Heart right ventricle (tissue), 16 donors: ENCODE measurements at regions not wholly inside any gene's neighbourhood (a gene's known extent, or its start where the extent isn't known, plus 50 kb on each side); places are given as distances from the start of the nearest gene placed in this dataset.
A peak's percentile ranks its signal among the peaks of the same experiment; 100 is the strongest.

Experiments
- ATAC-seq, 8 donors: fragments of 200-7000 bp; cut with Tn5 transposase; one replicate each; pipeline ENCODE4 v1.9.1; 2020; ENCODE audit warnings: mild to moderate bottlenecking in 8 of 8, moderate library complexity in 8 of 8, moderate number of reproducible peaks in 1 of 8
- DNase-seq, 2 donors: peaks; one replicate each; pipeline ENCODE4 v3.0.0-alpha.2; 2020
- H3K27ac ChIP-seq, 10 donors: fragments of 200-600 bp; sonication (generic) in 2 of 10; one replicate each; pipeline versions ENCODE4 v1.5.0 to v1.8.0; 2020 to 2022; ENCODE audit warnings: mild to moderate bottlenecking in 3 of 10
- H3K27me3 ChIP-seq, 7 donors: fragments of 200-600 bp; one replicate each; pipeline ENCODE4 v1.8.0; 2021 to 2022; ENCODE audit warnings: mild to moderate bottlenecking in 2 of 7
- H3K36me3 ChIP-seq, 9 donors: fragments of 200-600 bp; sonication (generic) in 1 of 9; one replicate each; pipeline versions ENCODE4 v1.5.0 to v1.8.0; 2020 to 2022; ENCODE audit warnings: mild to moderate bottlenecking in 2 of 9
- H3K4me1 ChIP-seq, 9 donors: fragments of 200-600 bp; sonication (generic) in 1 of 9; one replicate each; pipeline versions ENCODE4 v1.5.0 to v1.8.0; 2020 to 2022; ENCODE audit warnings: mild to moderate bottlenecking in 4 of 9
- H3K4me3 ChIP-seq, 10 donors: fragments of 200-600 bp; sonication (generic) in 2 of 10; one replicate each; pipeline versions ENCODE4 v1.5.0 to v1.8.0; 2020 to 2022; ENCODE audit warnings: mild to moderate bottlenecking in 7 of 10, moderate library complexity in 2 of 10
- H3K9me3 ChIP-seq, 11 donors: fragments of 200-600 bp in 10 of 11; sonication (generic) in 2 of 11; one replicate each; pipeline versions ENCODE4 v1.5.0 to v1.8.0; 2013 to 2022; ENCODE audit warnings: mild to moderate bottlenecking in 2 of 11, control low read depth in 1 of 11, moderate library complexity in 1 of 11
- CTCF ChIP-seq, 9 donors: fragments of 200-600 bp; sonication (generic) in 2 of 9; IDR thresholded peaks; one replicate each; pipeline versions ENCODE4 v1.5.0 to v1.8.0; 2021 to 2022; ENCODE audit warnings: antibody characterized with exemption in 9 of 9, mild to moderate bottlenecking in 5 of 9, moderate library complexity in 1 of 9
- WGBS, 2 donors: extraction: QIAGEN DNeasy Blood & Tissue Kit; methylation state at CpG; one replicate each; pipeline ENCODE4 v1.1.7; 2013; ENCODE audit warnings: inconsistent platforms in 1 of 2; 5-methylcytosine and 5-hydroxymethylcytosine counted together
- intact Hi-C, 10 donors: fragments of 100-400 bp; cut with DNase I; formaldehyde crosslinking; loops; one replicate each; pipeline versions ENCODE4 v1.11.1 to v1.14.2; 2022
- donor health status: Arrhythmogenic right ventricular cardiomyopathy.
- donor health status: ischemic (EF 13 %, LVEDD 7.1; RV severe dilation, severe dysfunction).
- donor health status: healthy with polysubstance abuse.
- donor health status: DM: no; HTN: yes; CAD: no.
- donor health status: DM: no; HTN: no; CAD: no.
- donor health status: ischemic (EF 25% LVEDD 6.9; RV normal size, moderate dysfunction).
- donor health status: ischemic (EF 25% LVEDD 5.7; RV mildly dilated, moderate dysfunction).
- donor health status: healthy.
- donor health status: DM: yes; HTN: yes; CAD: no.
- donor health status: Ischemic cardiomyopathy.
- donor health status: ischemic (EF 35%, LVEDD 5.7; RV mildly dilated, moderate dysfunction).
- donor health status: nonischemic (EF 11% LVEDD 7.7; RV severe dilation, severe dysfunction).
- donor health status: DM: yes; HTN: yes; CAD: no.
- donor health status: PGD.
- donor health status: ischemic (EF 29% LVEDD 5.4; RV normal size, mild dysfunction).
- donor health status: nonischemic (EF 23%, LVEDD 6.1; RV moderate dilation, normal function).

- Histone ChIP-seq H3K36me3 (no peaks in the 10 kb centered on the region), H3K27ac (no peak overlapping the region), H3K27me3 (peaks cover 0 to 6% (median 0%) of the 10 kb centered on the region in 7 donors), H3K4me3 (no peak overlapping the region), H3K4me1 (peaks cover 0 to 15% (median 9%) of the 10 kb centered on the region in 9 donors), H3K9me3 (peaks cover 0 to 14% (median 5%) of the 10 kb centered on the region in 11 donors)
- 93 to 96% methylated on average over 8 of the region's 8 CpGs for whole genome bisulfite sequencing, 2 donors
- no peak for DNase-seq
- intact Hi-C loops, result no loop called here
- TF ChIP-seq CTCF (IDR thresholded peaks at IDR 0.05), result no peak
- ATAC-seq, result no peak
These were observed 63.5 kb upstream of the ST3GAL5 start for GRCh38 chr2:85952196-85952734.

DNA sequence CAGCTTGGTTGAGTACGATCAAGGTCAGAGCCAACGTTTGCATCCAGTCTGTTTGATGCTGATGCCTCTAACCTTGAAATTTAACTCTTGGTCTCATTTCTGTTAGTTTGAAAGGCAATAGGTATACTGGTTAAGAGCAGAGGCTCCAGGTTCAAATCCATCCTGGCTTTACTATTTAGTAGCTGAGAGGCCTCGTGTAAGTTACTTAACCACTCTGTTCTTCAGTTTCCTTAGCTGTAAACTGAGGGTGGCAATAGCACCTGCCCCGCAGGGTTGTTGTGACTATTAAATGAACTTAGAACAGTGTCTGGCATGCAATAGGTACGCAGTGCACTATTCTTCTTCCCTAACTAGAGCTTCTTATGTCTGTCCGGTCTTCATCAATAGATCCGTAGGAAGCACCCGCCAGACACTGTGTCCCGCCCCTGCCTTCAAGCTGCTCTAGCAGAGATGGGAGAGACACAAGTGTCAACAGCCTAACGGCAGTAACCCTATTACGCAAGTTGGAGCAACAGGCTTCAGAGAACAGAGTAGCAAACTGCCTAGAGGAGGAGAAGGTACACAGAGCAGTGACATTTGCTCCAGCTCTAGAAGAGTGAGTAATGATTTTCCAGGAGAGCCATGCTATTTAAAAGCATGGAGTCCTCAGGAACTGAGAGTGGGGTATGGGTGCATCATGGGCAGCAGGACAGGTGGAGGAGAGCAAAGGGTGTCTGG, 62.7 kb upstream of the ST3GAL5 start:
- ATAC-seq (peak in 1 of 8 donors; percentile 7), DNase-seq (no peak)
- WGBS, 2 donors, result 92 to 93% methylated on average over 11 of the region's 11 CpGs
- H3K27ac ChIP-seq, result no peak overlapping the region
- no peaks in the 10 kb centered on the region for H3K36me3 ChIP-seq
- H3K4me1 ChIP-seq, result peaks cover 0 to 15% (median 9%) of the 10 kb centered on the region in 9 donors
- intact Hi-C loops, result no loop called here
- no peak for TF ChIP-seq CTCF (IDR thresholded peaks at IDR 0.05)
- peaks cover 0 to 18% (median 9%) of the 10 kb centered on the region in 11 donors for H3K9me3 ChIP-seq
- H3K27me3 ChIP-seq, result peaks cover 0 to 6% (median 0%) of the 10 kb centered on the region in 7 donors
- H3K4me3 ChIP-seq, result no peak overlapping the region

DNA sequence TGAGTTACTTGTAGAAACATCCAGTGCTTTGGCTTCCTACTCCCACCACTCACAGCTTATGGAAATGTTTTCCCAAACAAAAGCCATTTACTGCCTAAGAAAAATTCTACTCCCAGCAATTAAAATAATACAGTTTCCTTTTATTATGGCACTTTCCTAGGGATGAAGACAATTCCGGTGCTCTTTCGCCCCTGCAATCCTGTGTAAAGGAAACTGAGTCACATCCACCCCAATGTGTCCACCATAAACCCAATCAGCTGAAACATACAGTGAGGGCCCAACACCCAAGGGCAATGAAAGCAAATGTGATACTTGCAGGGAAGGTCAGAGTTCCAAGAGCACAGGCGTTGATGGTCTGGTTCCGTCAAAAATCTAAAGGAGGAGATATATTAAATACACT, 62.0 kb upstream of the ST3GAL5 start:
- peaks cover 0 to 15% (median 9%) of the 10 kb centered on the region in 9 donors for H3K4me1 ChIP-seq
- no peak overlapping the region for H3K27ac ChIP-seq
- H3K9me3 ChIP-seq, result peaks cover 0 to 19% (median 9%) of the 10 kb centered on the region in 11 donors
- 83 to 88% methylated on average over 4 of the region's 4 CpGs for WGBS, 2 donors
- no peak for TF ChIP-seq CTCF (IDR thresholded peaks at IDR 0.05)
- ATAC-seq (no peak), DNase-seq (no peak)
- intact Hi-C loops, result no loop called here
- no peaks in the 10 kb centered on the region for H3K36me3 ChIP-seq
- H3K4me3 ChIP-seq, result no peak overlapping the region
- H3K27me3 ChIP-seq, result peaks cover 0 to 6% (median 0%) of the 10 kb centered on the region in 7 donors

DNA sequence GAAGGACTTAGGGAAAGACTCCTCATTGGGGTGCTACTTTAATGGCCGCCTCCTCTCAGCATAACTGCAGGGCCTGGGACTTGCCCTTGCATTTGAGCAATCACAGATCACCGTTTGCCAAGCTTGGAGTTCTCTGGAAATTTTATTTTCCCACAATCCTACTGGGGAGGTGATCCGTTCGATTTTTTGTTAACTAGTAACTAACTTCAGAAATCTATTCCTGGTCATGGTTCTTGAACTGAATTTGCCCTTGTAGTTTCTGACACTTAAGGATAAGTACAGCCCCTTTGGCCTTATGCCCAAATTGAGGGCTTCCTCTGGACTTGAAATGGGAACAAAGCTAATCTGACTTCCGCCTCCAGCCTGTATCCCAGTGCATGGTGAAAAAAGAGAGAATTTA, 60.5 kb upstream of the ST3GAL5 start:
- peak in 1 of 2 donors; percentile 79 for DNase-seq
- 58 to 67% methylated on average over 5 of the region's 5 CpGs for WGBS, 2 donors
- Histone ChIP-seq H3K9me3 (peaks cover 0 to 19% (median 9%) of the 10 kb centered on the region in 11 donors), H3K4me3 (no peak overlapping the region), H3K36me3 (no peaks in the 10 kb centered on the region), H3K27me3 (peaks cover 0 to 6% (median 0%) of the 10 kb centered on the region in 7 donors), H3K27ac (no peak overlapping the region), H3K4me1 (peaks cover 0 to 15% (median 9%) of the 10 kb centered on the region in 9 donors)
- no peak for TF ChIP-seq CTCF (IDR thresholded peaks at IDR 0.05)
- ATAC-seq, result peak in 7 of 8 donors; percentile 49 to 84 (median 67)
- intact Hi-C loops, result no loop called here
